HepG2 (cell line): ENCODE measurements at regions not wholly inside any gene's neighbourhood (a gene's known extent, or its start where the extent isn't known, plus 50 kb on each side); places are given as distances from the start of the nearest gene placed in this dataset.

Experiments
- ATAC-seq: fragments of 200-7000 bp; cut with Tn5 transposase; 3 replicates; pipeline ENCODE4 v1.9.1; 2020; ENCODE audit warnings: mild to moderate bottlenecking, moderate library complexity
- BruUV-seq: library from RNA; stranded (reverse); fragments of 400-500 nt; replicated peaks from 2 replicates; lab custom pipeline; 2021; lab: Mats Ljungman, UMichigan
- CTCF ChIA-PET: fragments of 300-600 bp; formaldehyde crosslinking; extraction: SDS; loops from one replicate; lab custom pipeline; 2021; ENCODE audit warnings: low total read pairs, inconsistent platforms, low intra/inter-chr PET ratio; lab: Yijun Ruan, JAX
- POLR2A ChIA-PET: fragments of 350-600 bp; sonication (Branson Sonifier 250); formaldehyde crosslinking; loops from one replicate; lab custom pipeline; 2020; ENCODE audit warnings: antibody characterized with exemption, inconsistent platforms; lab: Yijun Ruan, JAX
- DNase-seq: peaks from one replicate; pipeline ENCODE4 v3.0.0-alpha.2; 2015; ENCODE audit warnings: low spot score
- FAIRE-seq: peaks from 3 replicates; lab custom pipeline; 2011; peaks lifted over from hg19 to GRCh38; lab: Jason Lieb, UNC
- H2AFZ ChIP-seq: one replicate; pipeline ENCODE4 v1.6.1; 2011; ENCODE audit warnings: low read length, inconsistent platforms
- H3K27ac ChIP-seq: fragments of 300-600 bp; 3 replicates; pipeline ENCODE4 v1.8.0; 2011; ENCODE audit warnings: mixed run types, mild to moderate bottlenecking, mixed read lengths, low read length, inconsistent platforms; ENCODE audit not compliant: insufficient read depth; ENCODE audit errors: extremely low read length
- H3K27me3 ChIP-seq, 2 experiments: fragments of 200-600 bp in 1 of 2; 2 replicates in 1 of 2; 3 replicates in 1 of 2; pipeline versions ENCODE4 v1.6.0 to v1.8.0; 2011; ENCODE audit warnings: low read length in 2 of 2, mild to moderate bottlenecking in 2 of 2, moderate library complexity in 2 of 2, inconsistent platforms in 1 of 2; ENCODE audit not compliant: insufficient read depth in 2 of 2, control insufficient read depth in 1 of 2
- H3K36me3 ChIP-seq, 2 experiments: fragments of 200-600 bp in 1 of 2; replicated peaks in 1 of 2; 2 replicates in 1 of 2; 3 replicates in 1 of 2; pipeline versions ENCODE4 v1.5.1 to v1.8.0; 2011; ENCODE audit warnings: low read length in 2 of 2, inconsistent platforms in 1 of 2; ENCODE audit not compliant: insufficient read depth in 2 of 2, control insufficient read depth in 1 of 2
- H3K4me1 ChIP-seq: 2 replicates; pipeline ENCODE4 v1.5.1; 2012; ENCODE audit warnings: low read length, inconsistent platforms; ENCODE audit not compliant: insufficient read depth
- H3K4me2 ChIP-seq: 2 replicates; pipeline ENCODE4 v1.6.0; 2011; ENCODE audit warnings: low read depth, low read length, inconsistent platforms
- H3K4me3 ChIP-seq, 3 experiments: fragments of 200-600 bp in 1 of 3; sonication (generic), shearing (Covaris generic) in 1 of 3; replicated peaks in 1 of 3; 2 replicates each; pipeline ENCODE4 v1.5.1; 2011 to 2016; ENCODE audit warnings: low read length in 3 of 3, inconsistent platforms in 2 of 3, low read depth in 2 of 3, mild to moderate bottlenecking in 2 of 3, control low read depth in 1 of 3, mixed read lengths in 1 of 3; ENCODE audit not compliant: insufficient read depth in 1 of 3
- H3K79me2 ChIP-seq: one replicate; pipeline ENCODE4 v1.6.1; 2011; ENCODE audit warnings: low read length, inconsistent platforms; ENCODE audit not compliant: insufficient read depth
- H3K9ac ChIP-seq: 2 replicates; pipeline ENCODE4 v1.6.0; 2011; ENCODE audit warnings: mild to moderate bottlenecking, low read depth, low read length, inconsistent platforms; ENCODE audit not compliant: insufficient read depth
- H3K9me3 ChIP-seq: 2 replicates; pipeline ENCODE4 v1.5.1; 2012; ENCODE audit warnings: mild to moderate bottlenecking, low read length
- H4K20me1 ChIP-seq: 2 replicates; pipeline ENCODE4 v1.6.0; 2011; ENCODE audit warnings: inconsistent platforms, mild to moderate bottlenecking, low read length, moderate library complexity; ENCODE audit not compliant: insufficient read depth
- BHLHE40 ChIP-seq: IDR thresholded peaks from 2 replicates; pipeline ENCODE4 v1.6.1; 2011; ENCODE audit warnings: low read length, improper control_type of control experiment
- CHD2 ChIP-seq: IDR thresholded peaks from 2 replicates; pipeline ENCODE4 v1.6.1; 2011; ENCODE audit warnings: low read depth, low read length, improper control_type of control experiment
- GTF3A ChIP-seq: sonication (generic); formaldehyde crosslinking; conservative IDR thresholded peaks from 2 replicates; pipeline ENCODE4 v1.4.0; 2020; ENCODE audit warnings: mild to moderate bottlenecking, missing genetic modification reagents
- HIC2 ChIP-seq: sonication (generic); formaldehyde crosslinking; IDR thresholded peaks from 2 replicates; pipeline ENCODE4 v1.9.0; 2022; ENCODE audit warnings: low read depth, missing genetic modification reagents
- HMG20B ChIP-seq: conservative IDR thresholded peaks from 2 replicates; pipeline ENCODE4 v1.6.1; 2016; ENCODE audit warnings: missing genetic modification reagents, missing compliant biosample characterization
- IRX3 ChIP-seq: sonication (generic); formaldehyde crosslinking; IDR thresholded peaks from 2 replicates; pipeline ENCODE4 v1.8.1; 2023; ENCODE audit warnings: mild to moderate bottlenecking, low read depth, missing genetic modification reagents, borderline replicate concordance
- MIXL1 ChIP-seq: IDR thresholded peaks from 2 replicates; pipeline ENCODE4 v1.6.1; 2016
- MZF1 ChIP-seq: sonication (generic); formaldehyde crosslinking; IDR thresholded peaks from 2 replicates; pipeline ENCODE4 v1.8.1; 2023; ENCODE audit warnings: mild to moderate bottlenecking, missing genetic modification reagents, borderline replicate concordance
- NFIC ChIP-seq: IDR thresholded peaks from 2 replicates; pipeline ENCODE4 v1.6.1; 2012; ENCODE audit warnings: mild to moderate bottlenecking, low read length, inconsistent platforms
- RBM39 ChIP-seq: fragments of 200-400 bp; formaldehyde crosslinking; IDR thresholded peaks from one replicate; pipeline ENCODE4 v1.6.1; 2018; ENCODE audit warnings: antibody characterized with exemption, mild to moderate bottlenecking, low read depth, low read length; ENCODE audit not compliant: poor library complexity, severe bottlenecking
- RFXAP ChIP-seq: sonication (generic); formaldehyde crosslinking; IDR thresholded peaks from 2 replicates; pipeline ENCODE4 v1.4.0; 2020; ENCODE audit warnings: missing genetic modification reagents, borderline replicate concordance
- SAP130 ChIP-seq: IDR thresholded peaks from 2 replicates; pipeline ENCODE4 v1.6.1; 2016; ENCODE audit warnings: low read depth
- SPEN ChIP-seq: sonication (generic); formaldehyde crosslinking; IDR thresholded peaks from 2 replicates; pipeline ENCODE4 v1.5.1; 2020; ENCODE audit warnings: low read depth, mild to moderate bottlenecking, missing genetic modification reagents
- THAP9 ChIP-seq: sonication (generic); formaldehyde crosslinking; IDR thresholded peaks from 2 replicates; pipeline ENCODE4; 2020; ENCODE audit warnings: missing genetic modification reagents, mild to moderate bottlenecking, borderline replicate concordance
- ZNF124 ChIP-seq: sonication (generic); formaldehyde crosslinking; IDR thresholded peaks from 2 replicates; pipeline ENCODE4 v1.4.0; 2020; ENCODE audit warnings: missing genetic modification reagents
- ZNF225 ChIP-seq: sonication (generic); formaldehyde crosslinking; IDR thresholded peaks from 2 replicates; pipeline ENCODE4 v1.4.0; 2020; ENCODE audit warnings: mild to moderate bottlenecking, missing genetic modification reagents
- ZNF276 ChIP-seq: sonication (generic); formaldehyde crosslinking; IDR thresholded peaks from 2 replicates; pipeline ENCODE4 v1.4.0; 2020; ENCODE audit warnings: mild to moderate bottlenecking, low read depth, missing genetic modification reagents
- ZNF296 ChIP-seq: sonication (generic); formaldehyde crosslinking; conservative IDR thresholded peaks from 2 replicates; pipeline ENCODE4 v1.5.0; 2020; ENCODE audit warnings: mild to moderate bottlenecking, missing genetic modification reagents
- ZNF329 ChIP-seq: sonication (generic); formaldehyde crosslinking; IDR thresholded peaks from 2 replicates; pipeline ENCODE4 v1.9.0; 2021; ENCODE audit warnings: low read depth, mild to moderate bottlenecking, missing genetic modification reagents
- ZNF746 ChIP-seq: sonication (generic); formaldehyde crosslinking; IDR thresholded peaks from 2 replicates; pipeline ENCODE4 v1.8.0; 2022; ENCODE audit warnings: mild to moderate bottlenecking, missing genetic modification reagents
- ZNF878 ChIP-seq: sonication (generic); formaldehyde crosslinking; IDR thresholded peaks from 2 replicates; pipeline ENCODE4 v1.8.1; 2023; ENCODE audit warnings: mild to moderate bottlenecking, missing genetic modification reagents, moderate library complexity
- WGBS: methylation state at CpG from one replicate; pipeline ENCODE4 v1.1.6; 2017; ENCODE audit warnings: low lambda C conversion rate; 5-methylcytosine and 5-hydroxymethylcytosine counted together
- in situ Hi-C: cut with HindIII; loops from 2 replicates; pipeline ENCODE4 v1.10.0; 2017; ENCODE audit warnings: low pct_unique_long_range_greater_than_20kb; ENCODE audit not compliant: extremely low pct_ligation_motif_present
- intact Hi-C: fragments of 100-400 bp; cut with micrococcal nuclease; formaldehyde crosslinking; loops from one replicate; pipeline ENCODE4 v1.10.0; 2022; ENCODE audit not compliant: unreplicated experiment

- TF ChIP-seq IRX3 (no peak), CHD2 (no peak), ZNF746 (no peak), ZNF124 (CRISPR knock-in tag) (no peak), HIC2 (no peak), THAP9 (no peak), MZF1 (no peak), NFIC (no peak), RFXAP (no peak)
- TF ChIP-seq, all 625 proteins: peak for 0
Observed at GRCh38 chr4:134544303-134544770, 342.7 kb upstream of the PABPC4L start (continued).

- Histone ChIP-seq H3K9ac (no peak overlapping the region), H3K4me1 (no peaks in the 10 kb centered on the region), H2AFZ (no peak overlapping the region), H3K36me3 (no peaks in the 10 kb centered on the region), H3K4me3 (no peak overlapping the region), H3K9me3 (no peaks in the 10 kb centered on the region), H4K20me1 (no peaks in the 10 kb centered on the region), H3K4me2 (no peak overlapping the region), H3K79me2 (no peaks in the 10 kb centered on the region), H3K27ac (no peak overlapping the region), H3K27me3 (no peaks in the 10 kb centered on the region)
- WGBS = 3% methylated on average over 2 of the region's 2 CpGs
- FAIRE-seq = no peak
- CTCF ChIA-PET = no interaction called here
- in situ Hi-C loops (no loop called here), intact Hi-C loops (no loop called here)
- no peak for ATAC-seq
- BruUV-seq = no TSS peak
- no peak for DNase-seq
- POLR2A ChIA-PET = no interaction called here
- TF ChIP-seq ZNF878 (no peak), BHLHE40 (no peak), ZNF225 (CRISPR knock-in tag) (no peak), HMG20B (CRISPR knock-in tag) (no peak), GTF3A (CRISPR knock-in tag) (no peak), SAP130 (no peak), SPEN (CRISPR knock-in tag) (no peak), ZNF329 (CRISPR knock-in tag) (no peak), ZNF276 (CRISPR knock-in tag) (no peak), ZNF296 (CRISPR knock-in tag) (no peak), MIXL1 (no peak), RBM39 (no peak)
Observed at GRCh38 chr4:134540588-134540987, 339.0 kb upstream of the PABPC4L start.
